Lower leg skin (tissue), 3 donors: ENCODE measurements at regions not wholly inside any gene's neighbourhood (a gene's known extent, or its start where the extent isn't known, plus 50 kb on each side); places are given as distances from the start of the nearest gene placed in this dataset.

ENCODE experiments used
- POLR2A ChIP-seq, 2 donors: fragments of 450-650 bp; IDR thresholded peaks; one replicate each; pipeline ENCODE4 v1.6.1; 2016 to 2017; ENCODE audit warnings: antibody characterized with exemption in 2 of 2, mild to moderate bottlenecking in 1 of 2, moderate library complexity in 1 of 2
- TF ChIP-seq, protein P1 (sequence below), 3 donors: fragments of 450-650 bp; IDR thresholded peaks; one replicate each; pipeline ENCODE4 v1.5.1; 2016; ENCODE audit warnings: antibody characterized with exemption in 3 of 3, mild to moderate bottlenecking in 3 of 3, moderate library complexity in 2 of 3

DNA sequence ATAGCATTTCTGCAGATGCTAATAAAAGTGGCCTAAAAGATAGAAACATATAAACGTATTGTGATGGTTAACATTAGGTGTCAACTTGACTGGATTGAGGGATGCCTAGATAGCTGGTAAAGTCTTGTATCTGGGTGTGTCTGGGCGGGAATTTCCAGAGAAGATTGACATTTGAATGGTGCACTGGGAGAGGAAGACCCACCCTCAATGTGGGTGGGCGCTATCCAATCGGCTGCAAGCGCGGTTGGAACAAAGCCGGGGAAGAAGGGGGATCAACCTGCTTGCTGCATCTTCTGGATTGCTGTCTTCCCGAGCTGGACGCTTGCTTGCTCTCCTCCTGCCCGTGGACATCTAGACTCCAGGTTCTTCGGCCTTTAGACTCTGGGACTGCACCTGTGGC lies 114.0 kb upstream of the ZNF644 start:
- TF ChIP-seq, protein P1, sequence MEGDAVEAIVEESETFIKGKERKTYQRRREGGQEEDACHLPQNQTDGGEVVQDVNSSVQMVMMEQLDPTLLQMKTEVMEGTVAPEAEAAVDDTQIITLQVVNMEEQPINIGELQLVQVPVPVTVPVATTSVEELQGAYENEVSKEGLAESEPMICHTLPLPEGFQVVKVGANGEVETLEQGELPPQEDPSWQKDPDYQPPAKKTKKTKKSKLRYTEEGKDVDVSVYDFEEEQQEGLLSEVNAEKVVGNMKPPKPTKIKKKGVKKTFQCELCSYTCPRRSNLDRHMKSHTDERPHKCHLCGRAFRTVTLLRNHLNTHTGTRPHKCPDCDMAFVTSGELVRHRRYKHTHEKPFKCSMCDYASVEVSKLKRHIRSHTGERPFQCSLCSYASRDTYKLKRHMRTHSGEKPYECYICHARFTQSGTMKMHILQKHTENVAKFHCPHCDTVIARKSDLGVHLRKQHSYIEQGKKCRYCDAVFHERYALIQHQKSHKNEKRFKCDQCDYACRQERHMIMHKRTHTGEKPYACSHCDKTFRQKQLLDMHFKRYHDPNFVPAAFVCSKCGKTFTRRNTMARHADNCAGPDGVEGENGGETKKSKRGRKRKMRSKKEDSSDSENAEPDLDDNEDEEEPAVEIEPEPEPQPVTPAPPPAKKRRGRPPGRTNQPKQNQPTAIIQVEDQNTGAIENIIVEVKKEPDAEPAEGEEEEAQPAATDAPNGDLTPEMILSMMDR (IDR thresholded peaks at IDR 0.05), result no peak
- no peak for TF ChIP-seq POLR2A (IDR thresholded peaks at IDR 0.05)
